IPS-15b (cell line): ENCODE measurements at regions not wholly inside any gene's neighbourhood (a gene's known extent, or its start where the extent isn't known, plus 50 kb on each side); places are given as distances from the start of the nearest gene placed in this dataset.

Source experiments
- H3K27me3 ChIP-seq: one replicate; pipeline ENCODE4 v1.6.1; 2013; ENCODE audit warnings: low read length; ENCODE audit not compliant: control insufficient read depth, insufficient read depth
- H3K36me3 ChIP-seq: one replicate; pipeline ENCODE4 v1.6.1; 2013; ENCODE audit warnings: low read length; ENCODE audit not compliant: control insufficient read depth, insufficient read depth
- H3K4me1 ChIP-seq: one replicate; pipeline ENCODE4 v1.6.1; 2013; ENCODE audit warnings: mild to moderate bottlenecking, low read length; ENCODE audit not compliant: control insufficient read depth, insufficient read depth
- H3K4me3 ChIP-seq: one replicate; pipeline ENCODE4 v1.5.1; 2013; ENCODE audit warnings: low read depth, low read length
- H3K9ac ChIP-seq: one replicate; pipeline ENCODE4 v1.6.1; 2013; ENCODE audit warnings: low read depth, mild to moderate bottlenecking, low read length
- H3K9me3 ChIP-seq: one replicate; pipeline ENCODE4 v1.6.1; 2013; ENCODE audit warnings: mild to moderate bottlenecking, low read length; ENCODE audit not compliant: control insufficient read depth, insufficient read depth

DNA sequence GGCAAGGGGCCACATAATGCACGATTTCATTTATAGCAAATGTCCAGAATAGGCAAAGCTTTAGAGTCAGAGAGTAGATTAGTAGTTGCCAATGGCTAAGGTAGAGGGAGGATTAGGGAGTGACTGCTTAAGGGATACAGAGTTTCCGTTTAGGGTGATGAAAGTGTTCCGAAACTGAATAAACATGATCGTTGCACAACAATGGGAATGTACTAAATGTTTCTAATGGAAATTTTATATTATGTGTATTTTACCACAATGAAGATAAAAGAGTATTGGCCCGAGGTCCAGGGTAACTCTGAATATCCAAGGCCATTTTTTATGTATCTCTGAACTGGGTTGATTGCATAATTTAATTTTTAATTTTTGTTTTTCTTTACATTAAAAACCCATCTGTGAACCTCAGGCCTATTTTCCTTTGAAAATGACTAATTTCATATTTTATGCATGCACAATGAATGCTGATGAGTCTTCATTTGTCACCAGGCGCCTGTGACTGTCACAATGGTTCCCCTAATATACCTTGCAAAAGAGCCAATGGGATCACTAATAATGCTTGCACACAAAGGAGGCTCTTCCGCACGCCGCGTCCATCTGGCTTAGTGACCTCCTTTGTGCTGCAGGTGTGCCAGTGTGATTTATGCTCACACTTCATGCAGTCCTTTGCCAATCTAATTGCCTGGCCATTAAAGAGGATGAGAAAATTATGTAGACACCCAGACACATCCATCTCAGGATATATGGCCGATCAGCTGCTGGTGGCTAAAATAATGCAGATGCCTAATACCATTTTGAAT lies 612.5 kb downstream of the CDH26 start:
- H3K36me3 ChIP-seq = no peaks in the 10 kb centered on the region
- H3K4me1 ChIP-seq = no peaks in the 10 kb centered on the region
- H3K9me3 ChIP-seq = no peaks in the 10 kb centered on the region
- H3K9ac ChIP-seq = no peak overlapping the region
- H3K27me3 ChIP-seq = no peaks in the 10 kb centered on the region
- H3K4me3 ChIP-seq = no peak overlapping the region

DNA sequence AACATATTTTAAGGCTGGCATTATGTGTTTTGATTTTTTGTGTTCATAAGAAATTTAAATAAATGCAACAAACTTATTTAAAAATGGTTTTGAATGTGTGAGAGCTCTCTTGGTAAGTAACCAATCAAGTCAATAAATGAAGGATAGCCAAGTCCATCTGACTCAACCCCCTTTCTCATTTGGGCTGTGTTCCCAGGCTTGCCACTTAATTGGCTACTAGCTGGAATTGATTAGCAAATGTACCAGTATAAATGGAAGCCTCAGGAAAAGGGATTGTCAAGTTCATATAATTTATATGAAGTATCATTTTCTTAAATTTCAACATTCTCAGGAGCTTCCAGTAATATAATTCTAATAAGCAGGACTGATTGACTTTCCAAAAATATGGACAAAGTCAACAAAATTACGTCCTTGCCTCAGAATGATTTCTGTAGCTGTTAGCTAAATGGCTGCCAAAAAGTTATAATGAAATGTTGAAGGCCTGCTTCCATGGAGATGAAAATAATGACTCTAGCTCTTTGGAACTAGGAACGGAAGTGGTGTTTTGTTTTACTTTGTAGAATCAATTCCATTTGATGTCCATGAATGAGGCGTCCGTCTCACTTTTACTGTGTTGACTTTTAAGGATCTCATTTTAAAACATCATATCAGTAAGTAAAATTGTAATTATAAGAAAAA lies 614.9 kb downstream of the CDH26 start:
- H3K9ac ChIP-seq = no peak overlapping the region
- H3K9me3 ChIP-seq = no peaks in the 10 kb centered on the region
- H3K4me1 ChIP-seq = no peaks in the 10 kb centered on the region
- H3K27me3 ChIP-seq = no peaks in the 10 kb centered on the region
- no peaks in the 10 kb centered on the region for H3K36me3 ChIP-seq
- H3K4me3 ChIP-seq = no peak overlapping the region

DNA sequence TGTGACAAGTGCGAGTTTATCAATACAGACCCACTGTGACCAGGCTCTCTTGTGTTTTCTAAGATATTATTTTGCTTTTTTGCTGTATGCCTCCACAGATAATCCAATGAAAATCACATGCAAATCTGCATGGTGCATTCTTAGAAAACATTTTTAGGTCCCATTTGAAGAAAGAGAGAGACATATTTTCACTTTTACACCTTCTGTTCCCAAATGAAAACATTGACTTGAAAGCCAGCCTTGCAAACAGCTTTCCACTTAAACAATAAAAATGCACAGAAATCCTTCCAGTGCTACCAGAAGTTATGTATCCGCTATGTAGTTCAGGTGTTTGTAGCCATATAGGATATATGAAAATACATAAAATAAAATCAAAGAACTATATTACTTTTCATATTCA lies 618.0 kb downstream of the CDH26 start:
- H3K4me1 ChIP-seq = peaks cover 4% of the 10 kb centered on the region
- no peak overlapping the region for H3K4me3 ChIP-seq
- H3K36me3 ChIP-seq = no peaks in the 10 kb centered on the region
- no peaks in the 10 kb centered on the region for H3K27me3 ChIP-seq
- H3K9ac ChIP-seq = no peak overlapping the region
- no peaks in the 10 kb centered on the region for H3K9me3 ChIP-seq

DNA sequence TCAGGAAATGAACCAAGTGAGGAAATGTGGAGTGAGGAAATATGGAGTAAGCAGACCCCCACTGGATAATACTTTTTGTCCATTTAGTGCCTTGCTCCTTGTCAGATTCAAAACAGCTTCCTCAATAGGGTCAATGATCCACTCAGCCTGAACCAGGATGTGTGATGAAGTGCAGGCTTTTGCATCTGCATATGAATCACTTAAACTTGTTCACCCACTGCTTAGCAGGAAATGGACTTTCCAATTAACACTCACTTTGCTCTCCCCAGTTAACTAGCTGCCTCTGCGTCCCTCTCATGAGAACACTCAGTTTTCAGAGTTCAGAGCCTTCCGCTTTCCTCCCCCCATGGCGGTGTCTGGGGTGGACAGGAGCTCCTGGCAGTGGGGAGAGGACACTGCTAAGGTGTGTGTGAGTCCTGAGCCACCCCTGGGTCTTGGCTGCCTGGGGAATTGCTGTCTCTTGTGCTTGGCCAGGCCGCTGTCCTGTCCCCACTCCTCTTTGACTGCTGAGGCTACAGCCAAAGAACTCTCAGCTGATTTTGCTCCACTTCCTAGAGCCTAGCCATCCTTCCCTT lies 621.8 kb downstream of the CDH26 start:
- H3K9ac ChIP-seq = no peak overlapping the region
- H3K4me1 ChIP-seq = peaks cover 4% of the 10 kb centered on the region
- no peaks in the 10 kb centered on the region for H3K36me3 ChIP-seq
- no peaks in the 10 kb centered on the region for H3K9me3 ChIP-seq
- H3K27me3 ChIP-seq = no peaks in the 10 kb centered on the region
- H3K4me3 ChIP-seq = no peak overlapping the region

GRCh38 chr20:60581606-60582115 lies 623.4 kb downstream of the CDH26 start:
- Histone ChIP-seq H3K27me3 (no peaks in the 10 kb centered on the region), H3K9ac (no peak overlapping the region), H3K4me1 (peaks cover 4% of the 10 kb centered on the region), H3K36me3 (no peaks in the 10 kb centered on the region), H3K9me3 (no peaks in the 10 kb centered on the region), H3K4me3 (no peak overlapping the region)

GRCh38 chr20:60583741-60584140 lies 625.5 kb downstream of the CDH26 start:
- H3K9me3 ChIP-seq = no peaks in the 10 kb centered on the region
- H3K9ac ChIP-seq = no peak overlapping the region
- H3K4me3 ChIP-seq = no peak overlapping the region
- H3K4me1 ChIP-seq = peaks cover 4% of the 10 kb centered on the region
- H3K36me3 ChIP-seq = no peaks in the 10 kb centered on the region
- no peaks in the 10 kb centered on the region for H3K27me3 ChIP-seq

GRCh38 chr20:60584221-60584620 lies 626.0 kb downstream of the CDH26 start:
- H3K9ac ChIP-seq = no peak overlapping the region
- no peaks in the 10 kb centered on the region for H3K9me3 ChIP-seq
- H3K4me3 ChIP-seq = no peak overlapping the region
- peaks cover 4% of the 10 kb centered on the region for H3K4me1 ChIP-seq
- no peaks in the 10 kb centered on the region for H3K27me3 ChIP-seq
- no peaks in the 10 kb centered on the region for H3K36me3 ChIP-seq

GRCh38 chr20:60585651-60586050 lies 627.4 kb downstream of the CDH26 start:
- Histone ChIP-seq H3K9me3 (no peaks in the 10 kb centered on the region), H3K4me1 (no peaks in the 10 kb centered on the region), H3K36me3 (no peaks in the 10 kb centered on the region), H3K4me3 (no peak overlapping the region), H3K9ac (no peak overlapping the region), H3K27me3 (no peaks in the 10 kb centered on the region)

DNA sequence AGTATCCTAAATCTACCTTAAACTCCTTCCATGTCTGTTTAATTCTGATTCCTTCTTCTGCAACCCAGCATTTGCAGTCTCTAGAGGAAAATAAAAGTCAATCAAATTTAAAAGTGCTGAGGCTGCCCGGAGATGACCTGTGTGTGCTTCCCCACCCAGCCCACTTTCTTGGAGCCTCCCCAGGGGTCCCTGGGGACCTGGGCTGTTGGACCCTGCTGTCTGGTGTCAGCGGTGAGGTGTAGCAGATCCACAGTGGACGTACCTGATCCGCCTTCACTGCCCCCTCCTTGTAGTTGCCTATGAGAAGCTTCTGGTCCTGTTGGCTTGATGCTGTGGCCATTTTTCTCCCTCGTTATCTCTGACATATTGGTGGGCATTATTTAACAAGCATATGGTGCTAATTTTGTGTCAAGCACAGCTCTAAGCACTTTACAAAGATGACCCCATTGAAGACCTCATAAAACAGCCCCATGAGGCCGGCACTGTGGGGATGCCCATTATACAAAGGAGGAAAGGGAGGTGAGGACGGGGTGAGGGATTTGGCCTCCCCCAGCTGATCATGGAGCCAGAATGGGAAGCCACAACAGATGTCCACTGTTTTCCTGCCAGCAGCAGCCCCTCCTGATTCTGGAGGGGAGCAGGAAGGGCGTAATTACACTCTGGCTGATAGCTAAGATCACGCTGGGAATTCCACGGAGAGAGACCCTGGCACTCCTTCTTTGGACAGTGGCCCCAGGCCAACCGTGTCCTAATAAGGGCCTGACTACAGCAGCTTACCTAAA lies 628.2 kb downstream of the CDH26 start:
- H3K4me1 ChIP-seq = no peaks in the 10 kb centered on the region
- no peak overlapping the region for H3K4me3 ChIP-seq
- no peak overlapping the region for H3K9ac ChIP-seq
- no peaks in the 10 kb centered on the region for H3K36me3 ChIP-seq
- no peaks in the 10 kb centered on the region for H3K27me3 ChIP-seq
- H3K9me3 ChIP-seq = no peaks in the 10 kb centered on the region

GRCh38 chr20:60587986-60588385 lies 629.8 kb downstream of the CDH26 start:
- Histone ChIP-seq H3K9me3 (no peaks in the 10 kb centered on the region), H3K9ac (no peak overlapping the region), H3K36me3 (no peaks in the 10 kb centered on the region), H3K4me1 (no peaks in the 10 kb centered on the region), H3K4me3 (no peak overlapping the region), H3K27me3 (no peaks in the 10 kb centered on the region)

DNA sequence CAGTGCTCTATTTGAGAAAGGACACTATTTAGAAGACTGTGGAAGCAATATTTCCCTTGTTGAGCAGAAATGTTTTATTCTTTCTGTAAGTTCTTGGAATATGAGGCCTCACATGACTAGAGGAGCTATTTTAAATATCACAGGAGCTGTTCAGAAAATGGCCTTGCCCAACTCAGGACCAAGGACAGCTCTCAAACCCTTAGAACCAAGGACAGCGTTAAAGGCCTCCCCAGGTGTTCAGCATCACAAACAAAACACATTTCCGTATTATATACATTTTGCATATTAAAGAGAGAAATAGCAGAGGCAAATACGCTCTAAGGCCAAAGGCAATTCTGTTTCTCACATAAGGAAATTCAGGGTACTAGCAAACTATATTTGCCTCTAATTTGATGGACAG lies 631.4 kb downstream of the CDH26 start:
- Histone ChIP-seq H3K36me3 (no peaks in the 10 kb centered on the region), H3K4me3 (no peak overlapping the region), H3K9ac (no peak overlapping the region), H3K9me3 (no peaks in the 10 kb centered on the region), H3K27me3 (no peaks in the 10 kb centered on the region), H3K4me1 (no peaks in the 10 kb centered on the region)
